ENCODE measurements at regions not wholly inside any gene's neighbourhood (a gene's known extent, or its start where the extent isn't known, plus 50 kb on each side); places are given as distances from the start of the nearest gene placed in this dataset.

DNA sequence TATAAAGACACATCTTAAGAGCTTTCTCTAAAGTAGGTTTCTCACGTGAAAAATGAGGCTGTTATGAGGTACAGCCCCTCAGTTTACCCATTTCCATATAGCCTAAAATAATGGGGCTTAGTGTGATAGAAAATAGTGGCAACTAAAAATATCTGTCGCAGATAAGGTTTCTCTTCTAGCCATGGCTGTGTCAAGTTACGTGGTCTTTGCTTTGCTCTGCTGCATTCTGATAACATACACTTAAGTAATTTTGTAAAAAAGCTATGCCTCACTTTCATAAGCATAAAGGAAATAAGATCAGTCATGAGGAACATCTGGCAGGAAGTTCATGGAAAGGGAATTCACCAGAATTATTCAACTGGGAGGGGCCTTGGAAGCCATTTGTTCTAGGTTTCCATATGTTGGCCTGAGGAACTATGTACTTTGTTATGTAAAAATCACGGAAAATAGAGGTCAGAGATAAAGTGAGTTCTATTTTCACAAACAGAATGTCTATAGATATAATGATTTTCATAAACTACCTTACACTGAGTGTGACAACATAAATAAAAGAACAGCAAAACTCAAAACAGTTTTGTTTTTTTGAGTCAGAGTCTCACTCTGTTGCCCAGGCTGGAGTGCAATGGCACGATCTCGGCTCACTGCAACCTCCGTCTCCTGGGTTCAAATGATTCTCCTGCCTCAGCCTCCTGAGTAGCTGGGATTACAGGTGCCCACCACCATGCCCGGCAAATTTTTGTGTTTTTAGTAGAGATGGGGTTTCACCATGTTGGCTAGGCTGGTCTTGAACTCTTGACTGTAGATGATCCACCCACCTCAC, 195.6 kb upstream of the KRR1 start (continued):
- TF ChIP-seq PCBP1 (IDR thresholded peaks at IDR 0.05; ENCODE audit: low read depth, low read length, poor library complexity, severe bottlenecking) (no peak), SMARCC2 (IDR thresholded peaks at IDR 0.05; ENCODE audit: low read depth) (peak; percentile 69; the same call in 1 of the 2 replicates), ZNF384 (IDR thresholded peaks at IDR 0.05; ENCODE audit: low read depth, low read length) (peak; percentile 59; the same call in 1 of the 2 replicates), RB1 (IDR thresholded peaks at IDR 0.05; ENCODE audit: low read depth) (no peak), NCOA1 (IDR thresholded peaks at IDR 0.05; ENCODE audit: low read depth) (0 out of 2 replicates have a peak, but pooled peaks have one; percentile 55), HNRNPLL (IDR thresholded peaks at IDR 0.05; ENCODE audit: low read depth, low read length, poor library complexity, severe bottlenecking) (no peak), RUNX1 (IDR thresholded peaks at IDR 0.05; ENCODE audit: low read depth) (no peak), FUS (optimal IDR thresholded peaks at IDR 0.05; ENCODE audit: low read depth, low read length) (no peak), SREBF2 (CRISPR knock-in tag; IDR thresholded peaks at IDR 0.05) (no peak), GABPA (tag; conservative IDR thresholded peaks at IDR 0.05; ENCODE audit: low read depth) (0 out of 2 replicates have a peak, but pooled peaks have one; percentile 45), SOX6 (IDR thresholded peaks at IDR 0.05) (peak; percentile 73; the same call in 1 of the 2 replicates), CBX2 (IDR thresholded peaks at IDR 0.05; ENCODE audit: insufficient read depth, low read length, poor library complexity, severe bottlenecking) (no peak), NFYB (IDR thresholded peaks at IDR 0.05; ENCODE audit: extremely low read depth, insufficient read length) (no peak), ARID1B (IDR thresholded peaks at IDR 0.05) (peak; percentile 95), SAFB2 (IDR thresholded peaks at IDR 0.05; ENCODE audit: borderline replicate concordance, low read depth, low read length, severe bottlenecking) (no peak), OTX1 (CRISPR knock-in tag; IDR thresholded peaks at IDR 0.05) (no peak), ARID2 (IDR thresholded peaks at IDR 0.05) (no peak), ZKSCAN8 (CRISPR knock-in tag; IDR thresholded peaks at IDR 0.05) (peak; percentile 64; the same call in 1 of the 2 replicates), EZH2 (IDR thresholded peaks at IDR 0.05; ENCODE audit: borderline replicate concordance, low read depth, low read length) (no peak), ZNF644 (tag; IDR thresholded peaks at IDR 0.05; ENCODE audit: low read depth) (0 out of 2 replicates have a peak, but pooled peaks have one; percentile 56), CHD4 (IDR thresholded peaks at IDR 0.05; ENCODE audit: insufficient read depth, insufficient replicate concordance, low read depth, low read length, poor library complexity, severe bottlenecking) (no peak), BCOR (IDR thresholded peaks at IDR 0.05) (peak; percentile 31; the same call in 1 of the 2 replicates), TAL1 (IDR thresholded peaks at IDR 0.05) (peak; percentile 88), ZNF584 (CRISPR knock-in tag; IDR thresholded peaks at IDR 0.05; ENCODE audit: low read depth) (0 out of 2 replicates have a peak, but pooled peaks have one; percentile 64), ZEB2 (IDR thresholded peaks at IDR 0.05) (no peak), KHSRP (IDR thresholded peaks at IDR 0.05) (0 out of 2 replicates have a peak, but pooled peaks have one; percentile 8)
- TF ChIP-seq, protein P1, sequence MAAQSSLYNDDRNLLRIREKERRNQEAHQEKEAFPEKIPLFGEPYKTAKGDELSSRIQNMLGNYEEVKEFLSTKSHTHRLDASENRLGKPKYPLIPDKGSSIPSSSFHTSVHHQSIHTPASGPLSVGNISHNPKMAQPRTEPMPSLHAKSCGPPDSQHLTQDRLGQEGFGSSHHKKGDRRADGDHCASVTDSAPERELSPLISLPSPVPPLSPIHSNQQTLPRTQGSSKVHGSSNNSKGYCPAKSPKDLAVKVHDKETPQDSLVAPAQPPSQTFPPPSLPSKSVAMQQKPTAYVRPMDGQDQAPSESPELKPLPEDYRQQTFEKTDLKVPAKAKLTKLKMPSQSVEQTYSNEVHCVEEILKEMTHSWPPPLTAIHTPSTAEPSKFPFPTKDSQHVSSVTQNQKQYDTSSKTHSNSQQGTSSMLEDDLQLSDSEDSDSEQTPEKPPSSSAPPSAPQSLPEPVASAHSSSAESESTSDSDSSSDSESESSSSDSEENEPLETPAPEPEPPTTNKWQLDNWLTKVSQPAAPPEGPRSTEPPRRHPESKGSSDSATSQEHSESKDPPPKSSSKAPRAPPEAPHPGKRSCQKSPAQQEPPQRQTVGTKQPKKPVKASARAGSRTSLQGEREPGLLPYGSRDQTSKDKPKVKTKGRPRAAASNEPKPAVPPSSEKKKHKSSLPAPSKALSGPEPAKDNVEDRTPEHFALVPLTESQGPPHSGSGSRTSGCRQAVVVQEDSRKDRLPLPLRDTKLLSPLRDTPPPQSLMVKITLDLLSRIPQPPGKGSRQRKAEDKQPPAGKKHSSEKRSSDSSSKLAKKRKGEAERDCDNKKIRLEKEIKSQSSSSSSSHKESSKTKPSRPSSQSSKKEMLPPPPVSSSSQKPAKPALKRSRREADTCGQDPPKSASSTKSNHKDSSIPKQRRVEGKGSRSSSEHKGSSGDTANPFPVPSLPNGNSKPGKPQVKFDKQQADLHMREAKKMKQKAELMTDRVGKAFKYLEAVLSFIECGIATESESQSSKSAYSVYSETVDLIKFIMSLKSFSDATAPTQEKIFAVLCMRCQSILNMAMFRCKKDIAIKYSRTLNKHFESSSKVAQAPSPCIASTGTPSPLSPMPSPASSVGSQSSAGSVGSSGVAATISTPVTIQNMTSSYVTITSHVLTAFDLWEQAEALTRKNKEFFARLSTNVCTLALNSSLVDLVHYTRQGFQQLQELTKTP (IDR thresholded peaks at IDR 0.05; ENCODE audit: low read depth in 1 of 2, partially characterized antibody in 2 of 2) = peak in 1 of 2 experiments; percentile 31
